Stimulated activated naive CD4-positive, alpha-beta T cell treated with Interleukin-2 at 50 U/mL for 16 hours (primary cell): ENCODE measurements at regions not wholly inside any gene's neighbourhood (a gene's known extent, or its start where the extent isn't known, plus 50 kb on each side); places are given as distances from the start of the nearest gene placed in this dataset.

ENCODE experiments used
- DNase-seq: peaks from one replicate; lab custom pipeline; 2025; lab: John Stamatoyannopoulos, UW

- no peak for DNase-seq
Observed at GRCh38 chr2:60657673-60658072, 98.4 kb upstream of the PAPOLG start.

- DNase-seq = no peak
Observed at GRCh38 chr2:60659026-60659425, 97.0 kb upstream of the PAPOLG start.

GRCh38 chr2:60661073-60661738 is 94.9 kb upstream of the PAPOLG start:
- DNase-seq = no peak

- DNase-seq = no peak
Observed at GRCh38 chr2:60662781-60663180, 93.3 kb upstream of the PAPOLG start.

GRCh38 chr2:60671966-60672365 is 84.1 kb upstream of the PAPOLG start:
- DNase-seq = no peak

GRCh38 chr2:60674524-60675165 is 81.4 kb upstream of the PAPOLG start:
- DNase-seq = peak; percentile 70

GRCh38 chr2:60675301-60675700 is 80.8 kb upstream of the PAPOLG start:
- no peak for DNase-seq

- DNase-seq = no peak
Observed at GRCh38 chr2:60676706-60677330, 79.2 kb upstream of the PAPOLG start.

GRCh38 chr2:60677356-60677755 is 78.7 kb upstream of the PAPOLG start:
- no peak for DNase-seq

GRCh38 chr2:60678551-60678950 is 77.5 kb upstream of the PAPOLG start:
- no peak for DNase-seq

GRCh38 chr2:60679036-60679780 is 76.9 kb upstream of the PAPOLG start:
- no peak for DNase-seq

- no peak for DNase-seq
Observed at GRCh38 chr2:60693551-60693950, 62.5 kb upstream of the PAPOLG start.

GRCh38 chr2:60695793-60696192 is 60.3 kb upstream of the PAPOLG start:
- DNase-seq = no peak

GRCh38 chr2:60699617-60700016 is 56.5 kb upstream of the PAPOLG start:
- DNase-seq = no peak

GRCh38 chr2:60706021-60706420 is 50.0 kb upstream of the PAPOLG start:
- no peak for DNase-seq
